SK-N-SH treated with all-trans-retinoic acid at 6 μM for 48 hours (cell line): ENCODE measurements at regions not wholly inside any gene's neighbourhood (a gene's known extent, or its start where the extent isn't known, plus 50 kb on each side); places are given as distances from the start of the nearest gene placed in this dataset.

ENCODE experiments used
- BACH2 ChIP-seq: fragments of 250-450 bp; sonication (Bioruptor Pico); IDR thresholded peaks from 2 replicates; pipeline ENCODE4 v1.9.0; 2021; ENCODE audit warnings: mild to moderate bottlenecking, borderline replicate concordance
- CREB5 ChIP-seq: fragments of 250-450 bp; sonication (Bioruptor Pico); IDR thresholded peaks from 2 replicates; pipeline ENCODE4 v1.5.1; 2020; ENCODE audit warnings: low read depth, mild to moderate bottlenecking, moderate library complexity
- GLIS3 ChIP-seq: fragments of 250-450 bp; sonication (Bioruptor Pico); IDR thresholded peaks from 2 replicates; pipeline ENCODE4 v1.5.0; 2020; ENCODE audit warnings: mild to moderate bottlenecking, moderate library complexity
- PATZ1 ChIP-seq: fragments of 250-450 bp; sonication (Bioruptor Pico); IDR thresholded peaks from 2 replicates; pipeline ENCODE4 v1.8.0; 2020; ENCODE audit warnings: mild to moderate bottlenecking, moderate library complexity, borderline replicate concordance
- POU6F1 ChIP-seq: fragments of 250-450 bp; sonication (Bioruptor Pico); IDR thresholded peaks from 2 replicates; pipeline ENCODE4 v1.8.0; 2021; ENCODE audit warnings: low read depth, mild to moderate bottlenecking, moderate library complexity, borderline replicate concordance
- SNAI2 ChIP-seq: fragments of 250-450 bp; sonication (Bioruptor Pico); IDR thresholded peaks from 2 replicates; pipeline ENCODE4 v1.5.0; 2020; ENCODE audit warnings: mild to moderate bottlenecking, moderate library complexity
- TCF4 ChIP-seq: fragments of 250-450 bp; sonication (Bioruptor Pico); IDR thresholded peaks from 2 replicates; pipeline ENCODE4 v1.8.0; 2021; ENCODE audit warnings: mild to moderate bottlenecking, moderate library complexity, borderline replicate concordance
- ZFP3 ChIP-seq: fragments of 250-450 bp; sonication (Bioruptor Pico); IDR thresholded peaks from 2 replicates; pipeline ENCODE4 v1.5.0; 2020; ENCODE audit warnings: mild to moderate bottlenecking, moderate library complexity
- ZNF8 ChIP-seq: fragments of 450-650 bp; formaldehyde crosslinking; IDR thresholded peaks from 2 replicates; pipeline ENCODE4 v1.5.0; 2020; ENCODE audit warnings: mild to moderate bottlenecking, moderate library complexity

DNA sequence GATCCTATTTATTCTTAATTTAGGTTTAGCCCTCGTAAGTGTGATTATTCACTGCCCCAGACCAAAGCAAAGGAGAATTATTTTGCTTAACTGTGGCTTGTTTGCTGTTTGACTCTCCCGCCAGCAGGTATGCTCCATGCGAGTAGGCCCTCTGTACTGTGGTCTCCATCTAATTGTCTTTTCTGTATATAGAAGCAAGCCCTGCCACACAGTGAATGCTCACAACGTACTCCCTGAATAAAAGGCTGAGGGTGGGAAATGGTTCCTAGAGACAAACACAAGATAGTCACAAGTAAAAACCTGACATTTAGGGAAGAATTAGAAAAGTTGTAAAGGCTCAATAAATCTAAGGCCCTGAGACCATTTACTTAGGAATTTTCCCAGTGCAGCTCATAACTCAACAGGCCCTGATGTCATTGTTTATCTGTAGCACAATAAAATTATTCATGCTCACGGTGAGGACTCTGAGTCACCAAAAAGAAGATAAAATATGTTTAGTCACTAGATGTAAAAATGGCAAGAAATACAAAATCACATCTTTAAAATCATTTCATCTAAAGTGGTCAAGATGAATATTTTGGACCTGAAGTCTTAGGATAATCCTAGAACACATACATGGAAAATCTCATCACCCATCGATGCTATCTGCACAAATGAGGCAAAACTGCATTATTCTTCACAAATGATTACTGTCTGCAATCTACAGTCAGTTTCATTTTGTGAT lies 473.2 kb downstream of the ENC1 start:
- TF ChIP-seq TCF4 (CRISPR knock-in tag), result no peak
- no peak for TF ChIP-seq POU6F1 (CRISPR knock-in tag)
- TF ChIP-seq BACH2, result no peak
- peak; percentile 48; the same call in 1 of the 2 replicates for TF ChIP-seq CREB5 (CRISPR knock-in tag)
- no peak for TF ChIP-seq ZNF8 (CRISPR knock-in tag)
- no peak for TF ChIP-seq GLIS3 (CRISPR knock-in tag)
- TF ChIP-seq SNAI2, result no peak
- no peak for TF ChIP-seq ZFP3 (CRISPR knock-in tag)
- TF ChIP-seq PATZ1 (CRISPR knock-in tag), result no peak
